HG03354 (cell line): ENCODE measurements at regions not wholly inside any gene's neighbourhood (a gene's known extent, or its start where the extent isn't known, plus 50 kb on each side); places are given as distances from the start of the nearest gene placed in this dataset.

ENCODE experiments used
- ATAC-seq: cut with Tn5 transposase; IDR thresholded peaks from one replicate; pipeline ENCODE4 v1.9.1; 2021; ENCODE audit warnings: mild to moderate bottlenecking; ENCODE audit not compliant: unreplicated experiment, poor library complexity, severe bottlenecking

DNA sequence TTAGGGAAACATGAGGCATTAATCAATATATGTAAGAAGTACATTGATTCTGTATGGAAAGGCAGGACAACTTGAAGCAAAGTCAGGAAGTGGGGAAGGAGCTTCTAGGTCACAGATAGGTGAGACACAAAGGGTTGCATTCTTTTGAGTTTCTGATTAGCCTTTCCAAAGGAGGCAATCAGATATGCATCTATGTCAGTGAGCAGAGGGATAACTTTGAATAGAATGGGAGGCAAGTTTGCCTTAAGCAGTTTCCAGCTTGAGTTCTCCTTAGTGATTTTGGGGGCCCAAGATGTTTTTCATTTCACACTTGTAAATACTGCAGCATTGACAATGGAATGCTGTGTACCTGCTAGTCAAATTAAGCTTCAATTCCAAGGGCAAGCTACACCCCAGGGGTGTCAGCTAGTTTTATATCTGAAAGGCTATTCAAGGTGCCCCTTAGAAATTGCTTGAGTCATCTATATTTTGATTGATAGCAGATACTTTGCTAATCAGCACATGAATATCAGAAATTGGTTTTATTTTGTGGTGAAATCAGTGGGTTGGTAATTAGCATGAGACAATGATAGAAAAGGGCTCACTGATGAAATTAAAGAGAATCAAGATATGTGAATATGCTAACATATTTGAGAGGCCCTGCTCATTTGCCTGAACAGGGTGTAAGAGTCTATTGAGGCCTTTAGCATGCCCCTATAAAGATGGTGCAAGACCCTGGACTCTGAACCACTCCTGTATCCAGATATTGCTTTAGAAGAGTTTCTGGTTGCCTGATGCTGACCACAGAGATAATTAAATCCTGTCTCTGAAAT lies 131.5 kb downstream of the TMEM17 start:
- ATAC-seq, result no peak

DNA sequence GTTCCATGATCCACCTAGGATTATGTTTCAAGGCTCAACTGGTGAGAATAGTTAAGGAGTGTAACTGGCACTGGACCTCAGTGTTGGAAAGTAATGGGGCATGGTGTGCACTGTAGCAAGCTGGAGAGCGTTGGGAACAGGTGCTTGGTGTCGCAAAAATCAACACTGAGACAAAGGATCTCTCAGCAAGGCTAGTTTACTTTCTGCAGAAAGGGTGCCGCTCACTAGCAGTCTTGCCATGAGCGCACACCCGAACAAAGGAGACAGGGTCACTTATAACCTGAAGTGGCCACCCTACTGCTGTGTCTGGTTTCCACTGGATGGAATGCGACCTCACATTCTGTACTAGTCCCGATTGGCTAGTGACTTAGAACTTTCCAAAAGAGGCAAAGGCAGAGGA lies 133.2 kb downstream of the TMEM17 start:
- no peak for ATAC-seq

DNA sequence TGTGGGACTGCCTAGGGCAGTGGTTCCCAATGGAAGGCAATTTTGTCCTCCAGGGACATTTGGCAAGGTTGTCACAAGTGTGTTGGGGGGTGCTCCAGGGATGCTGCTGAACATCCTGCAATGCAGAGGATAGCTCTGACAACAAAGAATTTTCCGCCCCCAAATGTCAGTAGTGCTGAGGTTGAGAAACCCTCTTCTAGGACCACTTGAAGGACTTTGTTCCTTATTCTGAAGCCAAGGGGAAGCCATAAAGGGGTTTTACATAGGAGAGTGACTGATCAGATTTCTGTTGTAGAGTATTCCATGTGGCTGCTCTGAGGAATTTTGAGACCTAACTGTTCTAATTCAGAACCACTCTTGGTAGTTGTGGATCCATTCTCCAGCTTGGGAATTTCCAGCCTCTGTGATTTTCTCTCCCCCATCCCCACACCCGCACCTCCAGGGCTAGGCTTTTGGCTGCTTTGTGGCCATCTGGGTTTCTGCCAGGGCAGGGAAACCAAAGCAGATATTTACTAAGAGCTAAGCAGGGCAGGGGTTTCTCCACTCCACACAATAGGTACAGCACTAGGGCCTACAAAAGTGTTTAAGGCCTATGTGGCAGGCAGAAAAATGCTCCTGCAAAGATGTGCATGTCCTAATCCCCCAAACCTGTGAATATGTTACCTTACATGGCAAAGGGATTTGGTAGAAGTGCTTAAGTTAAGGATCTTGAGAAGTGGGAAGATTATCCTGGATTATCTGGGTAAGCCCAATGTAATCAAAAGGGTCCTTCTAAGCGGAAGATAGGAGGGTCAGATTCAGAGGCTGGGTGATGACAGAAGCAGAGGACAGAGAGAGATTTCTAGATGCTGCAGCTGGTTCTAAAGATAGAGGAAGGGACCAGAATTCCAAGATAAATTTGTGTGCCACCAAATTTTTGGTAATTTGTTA lies 135.4 kb downstream of the TMEM17 start:
- ATAC-seq, result no peak

DNA sequence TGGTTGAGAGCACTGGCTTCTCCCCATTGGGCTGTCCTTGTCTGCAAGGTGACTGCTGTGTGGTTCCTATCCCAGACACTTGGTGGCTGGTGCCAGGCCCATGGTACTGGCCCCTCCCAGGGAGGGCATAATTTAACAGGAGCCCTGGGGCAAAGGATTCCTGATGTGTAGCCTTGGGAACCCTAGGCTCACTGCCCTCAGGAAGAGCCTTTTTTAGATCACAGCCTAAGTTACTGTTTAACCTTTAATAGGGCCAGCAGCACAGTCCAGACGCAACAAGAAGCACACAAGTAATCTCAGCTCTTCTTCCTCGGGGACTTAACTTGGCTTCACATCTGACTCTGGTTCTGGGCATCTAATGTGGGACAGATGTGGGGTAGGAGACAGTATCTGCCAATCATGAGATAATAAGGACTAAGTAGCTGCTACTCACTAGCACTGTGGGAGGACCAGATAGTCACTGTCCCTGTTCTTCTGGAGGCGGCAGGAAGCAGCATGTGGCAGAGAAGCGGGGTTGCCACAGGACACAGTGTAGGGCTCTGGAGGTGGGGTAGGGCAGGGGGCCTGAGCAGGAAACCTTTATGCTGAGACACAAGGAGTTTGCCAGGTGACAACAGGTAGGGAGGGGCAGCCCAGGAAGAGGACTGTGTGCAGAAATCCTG lies 136.3 kb downstream of the TMEM17 start:
- no peak for ATAC-seq

DNA sequence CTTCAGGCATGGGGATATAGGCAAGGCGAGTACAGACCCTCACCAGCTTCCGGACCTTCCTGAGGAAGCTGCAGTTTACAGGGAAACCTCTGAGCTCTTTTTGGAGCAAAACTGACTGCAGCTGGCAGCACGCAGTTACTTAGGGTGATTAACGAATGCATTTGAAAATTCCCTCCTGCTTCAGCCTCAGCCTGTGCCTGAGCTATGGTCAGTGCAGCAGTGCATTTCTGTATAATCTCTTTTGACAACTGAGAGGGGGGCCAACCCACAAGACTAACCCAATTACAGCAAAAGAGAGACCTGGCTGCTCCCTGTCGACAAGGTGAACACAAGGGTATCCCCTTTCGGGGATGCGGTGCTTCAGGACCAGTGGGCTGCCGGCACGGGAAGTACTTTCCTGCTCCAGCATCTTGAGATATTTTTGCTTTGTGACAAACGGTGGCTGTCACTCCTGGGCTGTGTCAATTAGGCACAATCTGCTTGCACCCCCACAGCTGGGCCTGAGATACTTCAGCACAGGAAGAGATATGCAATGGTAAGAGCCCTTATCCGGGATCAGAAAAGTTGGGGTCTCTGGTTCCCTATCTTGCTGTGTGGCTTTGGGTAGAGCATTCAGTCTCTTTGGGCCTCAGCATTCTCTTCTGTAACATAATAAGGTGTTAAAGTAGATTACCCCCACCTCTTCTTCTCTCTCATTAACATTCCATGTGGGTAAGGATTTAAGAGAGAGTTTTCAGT lies 141.0 kb downstream of the TMEM17 start:
- no peak for ATAC-seq

DNA sequence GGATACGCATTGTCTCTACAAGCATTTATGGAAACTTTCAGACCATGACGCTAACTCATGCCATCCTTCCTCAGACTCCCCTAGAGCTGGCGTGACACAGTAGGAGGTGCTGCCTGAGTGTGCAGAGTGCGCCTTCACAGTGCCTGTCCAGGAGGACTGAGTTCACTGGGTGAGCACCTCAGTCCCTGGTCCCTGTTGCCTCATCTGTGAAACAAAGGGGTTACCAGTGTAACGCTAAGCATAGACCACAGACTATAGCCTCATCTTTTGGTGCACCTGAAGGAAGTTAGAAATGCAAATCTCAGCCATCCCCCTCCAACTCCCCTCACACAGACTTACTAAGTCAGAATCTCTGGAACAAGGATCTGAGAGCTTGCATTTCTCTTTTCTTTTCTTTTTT lies 142.8 kb downstream of the TMEM17 start:
- peak; percentile 89 for ATAC-seq

DNA sequence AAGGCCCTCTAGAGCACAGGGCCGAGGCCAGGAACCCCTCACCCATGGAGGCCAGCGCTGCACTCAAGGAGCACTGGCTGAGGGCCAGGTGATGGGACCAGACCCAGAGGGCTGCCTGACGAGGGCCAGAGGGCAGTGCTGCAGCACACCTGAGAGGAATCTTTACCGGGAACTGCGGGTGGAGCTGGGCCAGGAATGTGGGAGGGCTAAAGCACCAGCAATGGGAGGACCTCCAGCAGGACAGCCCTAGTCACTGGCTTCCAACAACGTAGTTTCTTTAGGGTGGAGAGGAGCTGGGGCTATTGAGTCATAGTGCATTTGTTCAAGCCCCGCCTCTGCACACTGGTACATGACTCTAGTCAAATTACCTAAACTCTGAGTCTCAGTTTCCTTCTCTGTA lies 143.4 kb downstream of the TMEM17 start:
- peak; percentile 16 for ATAC-seq

DNA sequence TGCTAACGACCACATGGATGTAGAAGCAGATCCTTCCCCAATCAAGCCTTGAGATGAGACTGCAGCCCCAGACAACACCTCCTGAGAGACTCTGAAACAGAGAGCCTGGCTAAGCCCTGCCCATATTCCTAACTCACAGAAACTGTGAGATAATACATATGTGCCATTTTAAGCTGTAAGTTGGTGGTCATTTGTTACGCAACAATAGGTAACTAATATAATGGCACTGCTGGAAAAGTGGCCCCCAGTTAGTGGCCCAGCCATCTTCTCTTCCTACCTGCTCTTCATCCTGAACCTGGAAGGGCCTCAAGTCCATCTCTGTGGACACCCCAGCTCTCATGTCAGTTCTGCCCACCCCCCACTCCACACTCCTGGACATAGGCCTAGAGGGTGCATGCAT lies 144.0 kb downstream of the TMEM17 start:
- ATAC-seq, result no peak

DNA sequence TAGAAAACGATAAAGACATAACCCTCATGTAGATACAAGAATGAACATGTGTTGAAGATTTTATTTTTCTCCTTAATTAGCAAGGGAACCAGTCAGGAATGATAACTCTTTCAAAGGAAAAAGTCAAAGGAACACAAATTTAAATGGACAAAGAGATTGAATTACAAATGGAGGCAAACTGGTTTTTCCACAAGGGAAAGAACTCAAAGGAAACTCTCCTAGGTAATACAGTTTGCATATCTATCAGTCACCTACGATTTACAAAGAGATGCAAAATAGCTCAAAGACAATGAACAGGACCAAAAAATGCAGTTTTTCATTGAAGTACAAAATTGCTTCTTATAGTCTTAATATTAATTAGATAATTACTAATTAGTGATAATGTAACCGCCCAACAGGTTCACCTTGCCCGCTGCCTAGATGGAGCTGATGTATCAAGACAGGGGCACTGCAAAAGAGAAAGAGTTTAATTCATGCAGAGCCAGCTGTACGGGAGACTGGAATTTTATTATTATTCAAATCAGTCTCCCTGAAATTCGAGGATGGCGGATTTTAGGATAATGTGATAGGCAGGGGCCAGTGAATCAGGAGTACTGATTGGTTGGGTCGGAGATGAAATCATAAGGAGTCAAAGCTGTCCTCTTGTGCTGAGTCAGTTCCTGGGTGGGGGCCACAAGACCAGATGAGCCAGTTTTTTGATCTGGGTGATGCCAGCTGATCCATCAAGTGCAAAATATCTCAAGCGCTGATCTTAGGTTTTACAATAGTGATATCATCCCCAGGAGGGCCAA lies 151.0 kb downstream of the TMEM17 start:
- ATAC-seq, result no peak

DNA sequence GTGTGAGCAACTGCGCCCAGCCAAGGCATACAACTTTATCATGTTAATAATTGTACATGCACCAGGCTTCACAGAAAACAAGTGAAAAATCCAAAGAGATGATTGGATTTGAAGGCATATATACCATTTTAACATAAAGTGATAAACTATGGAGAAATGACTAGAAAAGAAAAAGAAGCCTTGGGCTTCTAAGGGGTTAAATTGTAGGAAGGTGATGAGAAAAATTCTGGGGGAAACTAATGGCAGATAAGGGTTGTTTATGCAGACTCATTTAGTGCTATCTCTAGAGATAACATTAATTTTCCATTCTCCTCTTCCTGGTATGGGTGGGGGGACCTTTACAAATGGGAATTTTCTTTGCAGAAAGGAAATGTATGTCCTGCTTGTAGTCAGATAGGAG lies 154.0 kb downstream of the TMEM17 start:
- ATAC-seq, result no peak

DNA sequence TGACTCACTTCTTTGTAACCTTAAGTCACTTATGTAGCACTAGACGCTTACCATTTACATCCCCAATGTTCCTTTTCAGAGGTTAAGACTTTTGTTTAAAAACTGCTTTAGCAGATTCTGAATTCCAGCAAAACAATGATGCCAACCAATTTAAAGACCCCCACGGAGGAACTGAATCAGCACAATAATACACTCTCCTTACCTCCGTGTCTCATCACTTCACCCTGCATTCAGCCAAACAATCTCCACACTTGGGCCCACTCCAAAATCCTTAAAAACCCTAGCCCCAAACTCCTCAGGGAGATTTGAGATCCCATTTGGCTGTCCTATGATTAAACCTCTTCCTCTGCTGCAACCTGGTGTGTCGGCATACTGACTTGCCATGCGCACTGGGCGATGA lies 153.9 kb downstream of the B3GNT2 start:
- no peak for ATAC-seq

DNA sequence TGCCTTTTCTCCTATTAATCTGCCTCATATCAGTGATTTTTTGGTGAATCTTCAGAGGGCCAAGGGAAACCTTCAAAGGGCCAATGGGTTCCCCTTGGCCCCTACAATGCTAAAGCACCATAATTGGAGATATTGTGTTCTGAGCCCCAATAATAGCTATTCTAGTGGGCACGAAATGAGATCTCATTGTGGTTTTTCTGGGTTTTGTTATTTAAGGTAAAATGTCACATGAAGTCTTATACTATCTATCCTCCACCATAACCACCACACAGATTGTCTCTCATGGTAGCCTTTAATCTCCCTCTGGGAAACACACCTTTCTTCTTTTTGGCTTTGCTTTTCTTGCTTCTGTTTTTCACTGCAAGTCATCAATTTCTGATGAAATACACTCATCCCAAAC lies 152.8 kb downstream of the B3GNT2 start:
- ATAC-seq, result no peak

DNA sequence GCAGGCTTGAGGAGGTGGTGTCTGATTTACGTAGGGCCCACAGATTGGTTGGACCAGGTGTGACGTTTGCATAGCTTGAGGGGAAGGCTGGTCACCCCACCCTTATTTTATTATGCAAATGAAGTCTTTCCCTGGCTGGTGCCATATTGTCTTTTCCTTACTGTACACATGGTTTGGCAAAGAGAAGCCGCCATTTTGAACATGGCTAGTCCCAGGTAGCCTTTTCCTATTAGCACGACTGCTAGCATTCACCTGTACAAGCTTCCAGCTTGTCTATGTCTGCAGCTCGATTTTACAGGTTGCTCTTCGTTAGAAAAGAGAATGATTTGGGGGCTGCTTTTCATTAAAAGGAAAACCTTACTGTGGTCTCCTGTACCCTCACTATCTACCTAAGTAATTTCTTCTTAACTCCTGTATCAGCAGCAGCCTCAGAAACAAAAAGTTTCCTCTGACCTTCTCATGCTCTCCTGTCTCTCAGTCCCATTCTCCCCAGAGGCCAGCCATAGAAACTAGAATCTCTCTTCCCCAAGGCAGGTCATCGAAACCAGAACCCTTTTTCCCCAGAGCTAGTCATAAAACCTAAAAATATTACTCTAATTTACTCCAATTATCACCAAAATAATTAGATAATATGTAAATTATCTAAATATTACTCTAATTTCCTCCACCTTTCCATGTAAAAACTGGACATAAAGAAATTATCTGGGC lies 151.8 kb downstream of the B3GNT2 start:
- no peak for ATAC-seq

DNA sequence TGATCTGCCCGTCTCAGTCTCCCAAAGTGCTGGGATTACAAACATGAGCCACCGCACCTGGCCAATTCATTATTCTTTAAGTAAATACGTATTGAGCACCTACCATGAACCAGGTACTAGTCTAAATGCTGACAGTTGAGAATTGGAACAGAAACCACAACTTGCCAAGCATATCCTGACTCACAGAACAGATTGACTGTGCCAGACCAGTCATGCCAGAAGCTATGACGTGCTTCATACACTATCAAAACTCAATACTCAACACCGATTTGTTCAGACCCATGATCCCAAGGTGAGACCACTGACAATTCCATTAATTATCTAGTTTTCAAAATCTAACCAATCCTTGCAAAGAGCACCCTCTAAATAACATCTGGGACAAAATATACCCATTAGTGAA lies 148.6 kb downstream of the B3GNT2 start:
- peak; percentile 88 for ATAC-seq

DNA sequence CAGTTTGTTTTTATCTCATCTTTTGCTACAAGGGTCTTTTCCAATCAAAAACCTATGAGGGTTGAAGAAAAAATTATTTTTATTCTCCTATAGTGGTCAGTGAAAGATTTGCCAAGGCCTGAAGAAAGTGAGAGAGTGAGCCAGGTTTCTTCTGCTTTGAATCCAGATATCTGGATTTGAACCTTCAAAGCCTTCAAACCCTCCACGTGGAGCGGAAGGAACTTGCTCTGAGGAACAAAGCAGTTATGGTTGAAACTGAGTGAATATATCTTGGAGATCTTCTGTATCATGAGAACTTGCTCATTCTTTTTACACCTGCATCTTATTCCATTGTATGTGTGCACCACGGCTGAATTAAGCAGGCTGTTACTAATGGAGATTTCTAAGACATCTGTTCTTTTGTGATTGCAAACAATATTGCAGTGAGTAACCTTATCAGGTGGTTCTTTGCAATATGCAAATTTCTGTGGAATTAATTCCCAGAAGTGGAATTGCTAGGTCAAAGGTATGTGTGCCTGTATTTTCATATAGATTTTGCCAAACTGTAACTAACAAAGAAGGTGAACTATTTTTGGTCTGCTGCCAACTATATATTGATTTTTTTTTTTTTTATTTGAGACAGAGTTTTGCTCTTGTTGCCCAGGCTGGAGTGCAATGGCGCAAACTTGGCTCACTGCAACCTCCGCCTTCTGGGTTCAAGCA lies 147.9 kb downstream of the B3GNT2 start:
- ATAC-seq, result no peak

DNA sequence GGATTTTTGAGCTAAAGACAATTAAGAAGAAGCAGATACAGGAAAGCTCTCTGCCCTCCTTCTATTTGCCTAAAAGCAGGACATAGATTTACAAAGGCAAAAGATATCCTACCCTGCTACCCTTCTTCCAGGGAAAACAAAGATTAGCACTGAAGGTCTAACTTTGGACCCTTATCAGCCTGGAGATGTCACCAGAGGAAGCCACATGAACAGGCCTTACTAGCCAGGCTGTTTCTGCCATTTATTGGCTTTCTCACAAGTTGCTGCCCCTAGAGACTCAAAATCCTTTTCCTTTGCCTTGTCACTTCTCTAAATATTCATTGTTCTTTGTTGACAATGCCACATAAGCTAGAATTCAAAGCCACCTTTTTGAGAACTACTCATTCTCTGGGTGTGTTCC lies 147.3 kb downstream of the B3GNT2 start:
- no peak for ATAC-seq

DNA sequence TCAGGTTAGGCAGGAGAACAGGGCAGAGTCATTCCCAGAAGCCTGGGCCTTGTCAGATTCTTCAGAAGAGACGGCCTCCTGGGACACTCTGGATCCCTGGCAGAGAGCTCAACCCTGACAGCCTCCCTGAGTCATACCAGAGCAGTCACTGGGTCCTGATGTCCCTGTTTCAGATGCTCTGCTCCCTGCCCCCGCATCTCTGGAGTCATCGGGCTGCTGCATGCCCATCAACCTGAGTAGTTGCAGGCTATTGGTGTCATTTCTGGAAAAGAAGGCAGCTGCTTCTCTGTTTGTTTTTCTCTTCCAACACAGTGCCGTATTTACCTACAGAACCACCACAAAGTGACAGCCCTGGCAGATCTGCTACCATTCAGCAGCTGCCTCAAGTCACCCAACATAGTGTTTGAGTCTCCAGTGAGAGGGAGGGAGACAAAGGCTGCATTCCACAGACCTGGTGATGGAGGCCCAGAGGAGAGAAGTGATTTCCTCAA lies 145.1 kb downstream of the B3GNT2 start:
- ATAC-seq, result peak; percentile 62

DNA sequence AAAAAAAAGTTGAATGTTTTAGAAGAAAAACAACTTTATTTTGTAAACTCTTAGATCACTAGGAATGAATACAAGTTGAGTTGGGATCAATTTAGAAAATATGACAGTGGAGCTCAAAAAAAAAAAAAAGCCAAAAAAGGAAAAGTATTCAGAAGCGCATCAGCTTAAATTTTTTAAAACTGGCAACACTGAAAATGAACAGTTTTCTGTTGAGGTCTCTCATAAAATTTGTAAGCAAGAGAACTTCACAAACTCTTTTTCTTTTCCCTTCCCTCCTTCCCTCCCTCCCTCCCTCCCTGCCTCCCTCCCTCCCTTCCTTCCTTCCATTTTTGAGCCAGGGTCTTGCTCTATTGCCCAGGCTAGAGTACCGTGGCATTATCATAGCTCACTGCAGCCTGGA lies 143.9 kb downstream of the B3GNT2 start:
- ATAC-seq, result no peak
